HEK293T (cell line): ENCODE measurements at regions not wholly inside any gene's neighbourhood (a gene's known extent, or its start where the extent isn't known, plus 50 kb on each side); places are given as distances from the start of the nearest gene placed in this dataset.

ENCODE experiments used
- CTCF ChIA-PET: fragments of 350-600 bp; formaldehyde crosslinking; extraction: SDS; loops from one replicate; lab custom pipeline; 2021; ENCODE audit warnings: antibody characterized with exemption, inconsistent platforms; lab: Yijun Ruan, JAX
- POLR2A ChIA-PET: fragments of 350-600 bp; formaldehyde crosslinking; extraction: SDS; loops from one replicate; lab custom pipeline; 2020; ENCODE audit warnings: antibody characterized with exemption, inconsistent platforms; lab: Yijun Ruan, JAX
- DNase-seq: peaks from one replicate; pipeline ENCODE4 v3.0.0; 2012; ENCODE audit warnings: mixed read lengths; ENCODE audit errors: extremely low spot score
- ARNT ChIP-seq: fragments of 450-650 bp; IDR thresholded peaks from 2 replicates; pipeline ENCODE4 v1.6.1; 2017; ENCODE audit warnings: mild to moderate bottlenecking
- BHLHE40 ChIP-seq: fragments of 450-650 bp; IDR thresholded peaks from 2 replicates; pipeline ENCODE4 v1.6.1; 2016; ENCODE audit warnings: mild to moderate bottlenecking, moderate library complexity, borderline replicate concordance
- CTBP1 ChIP-seq: fragments of 450-650 bp; IDR thresholded peaks from 2 replicates; pipeline ENCODE4 v1.6.1; 2016; ENCODE audit warnings: borderline replicate concordance
- ELF4 ChIP-seq: fragments of 450-650 bp; IDR thresholded peaks from 2 replicates; pipeline ENCODE4 v1.6.1; 2017; ENCODE audit warnings: antibody characterized with exemption
- FOXA1 ChIP-seq: fragments of 450-650 bp; IDR thresholded peaks from 2 replicates; pipeline ENCODE4 v1.6.1; 2016; ENCODE audit warnings: mild to moderate bottlenecking
- FOXK2 ChIP-seq: fragments of 450-650 bp; IDR thresholded peaks from 2 replicates; pipeline ENCODE4 v1.6.1; 2016; ENCODE audit warnings: mild to moderate bottlenecking
- FOXM1 ChIP-seq: fragments of 450-650 bp; IDR thresholded peaks from 2 replicates; pipeline ENCODE4 v1.6.1; 2017; ENCODE audit warnings: mild to moderate bottlenecking, borderline replicate concordance
- HDGF ChIP-seq: fragments of 450-650 bp; IDR thresholded peaks from 2 replicates; pipeline ENCODE4 v1.6.1; 2017; ENCODE audit warnings: antibody characterized with exemption, borderline replicate concordance
- L3MBTL2 ChIP-seq: fragments of 450-650 bp; conservative IDR thresholded peaks from 2 replicates; pipeline ENCODE4 v1.6.1; 2016; ENCODE audit warnings: mild to moderate bottlenecking
- LEF1 ChIP-seq: fragments of 450-650 bp; IDR thresholded peaks from 2 replicates; pipeline ENCODE4 v1.6.1; 2017; ENCODE audit warnings: mild to moderate bottlenecking, borderline replicate concordance
- NFRKB ChIP-seq: fragments of 450-650 bp; IDR thresholded peaks from 2 replicates; pipeline ENCODE4 v1.6.1; 2016; ENCODE audit warnings: mild to moderate bottlenecking, moderate library complexity
- PKNOX1 ChIP-seq: fragments of 450-650 bp; IDR thresholded peaks from 2 replicates; pipeline ENCODE4 v1.6.1; 2016
- SP1 ChIP-seq: fragments of 450-650 bp; IDR thresholded peaks from 2 replicates; pipeline ENCODE4 v1.6.1; 2017
- SUZ12 ChIP-seq: fragments of 450-650 bp; IDR thresholded peaks from 2 replicates; pipeline ENCODE4 v1.6.1; 2016; ENCODE audit warnings: mild to moderate bottlenecking
- TARDBP ChIP-seq: fragments of 450-650 bp; IDR thresholded peaks from 2 replicates; pipeline ENCODE4 v1.6.1; 2016
- ZNF384 ChIP-seq: fragments of 450-650 bp; IDR thresholded peaks from 2 replicates; pipeline ENCODE4 v1.6.1; 2016

GRCh38 chr10:89857431-89858042, 156.1 kb downstream of the KIF20B start:
- no peak for DNase-seq
- TF ChIP-seq ZNF384: no peak
- TF ChIP-seq TARDBP: no peak
- no peak for TF ChIP-seq SP1
- no peak for TF ChIP-seq FOXK2
- no peak for TF ChIP-seq BHLHE40
- no peak for TF ChIP-seq ELF4
- TF ChIP-seq FOXA1: no peak
- no peak for TF ChIP-seq FOXM1
- TF ChIP-seq HDGF: no peak
- no peak for TF ChIP-seq PKNOX1
- no peak for TF ChIP-seq LEF1
- TF ChIP-seq SUZ12: no peak
- TF ChIP-seq NFRKB: no peak
- TF ChIP-seq L3MBTL2: no peak
- TF ChIP-seq CTBP1: no peak
- ChIA-PET POLR2A (no interaction called here), CTCF (no interaction called here)

- DNase-seq: no peak
Measured at GRCh38 chr10:89861199-89861573, 159.8 kb downstream of the KIF20B start.

GRCh38 chr10:89861584-89862301, 160.4 kb downstream of the KIF20B start:
- ChIA-PET POLR2A (no interaction called here), CTCF (interaction anchor here (1.2 kb wide), 1 partner anchor 11 kb away, joined by 6 read pairs; no protein-coding TSS in a partner anchor)
- TF ChIP-seq PKNOX1: no peak
- TF ChIP-seq FOXM1: no peak
- TF ChIP-seq SUZ12: no peak
- no peak for TF ChIP-seq FOXK2
- TF ChIP-seq FOXA1: no peak
- no peak for TF ChIP-seq ZNF384
- TF ChIP-seq TARDBP: no peak
- no peak for TF ChIP-seq SP1
- no peak for TF ChIP-seq NFRKB
- no peak for TF ChIP-seq ARNT
- no peak for TF ChIP-seq BHLHE40
- DNase-seq: no peak

More at GRCh38 chr10:89861199-89861573, 159.8 kb downstream of the KIF20B start:
- CTCF ChIA-PET: no interaction called here
- TF ChIP-seq ZNF384 (no peak), TARDBP (no peak), HDGF (no peak), PKNOX1 (no peak), LEF1 (no peak), FOXM1 (no peak)
- POLR2A ChIA-PET: no interaction called here

GRCh38 chr10:89867964-89868363, 166.6 kb downstream of the KIF20B start:
- DNase-seq: no peak
- no peak for TF ChIP-seq SUZ12
- TF ChIP-seq NFRKB: no peak
- no peak for TF ChIP-seq FOXK2
- no peak for TF ChIP-seq LEF1
- TF ChIP-seq ARNT: no peak
- no peak for TF ChIP-seq L3MBTL2
- TF ChIP-seq FOXA1: no peak
- POLR2A ChIA-PET: no interaction called here
- CTCF ChIA-PET: interaction anchor here (0.7 kb wide), 1 partner anchor 994 kb away, joined by 3 read pairs; no protein-coding TSS in a partner anchor

GRCh38 chr10:89869180-89869579, 167.8 kb downstream of the KIF20B start:
- no peak for DNase-seq
- TF ChIP-seq SUZ12 (no peak), TARDBP (no peak), BHLHE40 (no peak), ARNT (no peak), NFRKB (no peak), PKNOX1 (no peak), HDGF (no peak), ZNF384 (no peak), ELF4 (no peak), FOXK2 (no peak), FOXA1 (no peak), FOXM1 (no peak), SP1 (no peak)
- POLR2A ChIA-PET: no interaction called here
- CTCF ChIA-PET: no interaction called here

GRCh38 chr10:89869592-89870156, 168.3 kb downstream of the KIF20B start:
- ChIA-PET CTCF (no interaction called here), POLR2A (no interaction called here)
- TF ChIP-seq NFRKB (no peak), L3MBTL2 (no peak), LEF1 (no peak), CTBP1 (no peak), FOXA1 (no peak), PKNOX1 (no peak), ARNT (no peak), FOXM1 (no peak), TARDBP (no peak)
- no peak for DNase-seq
